ENCODE measurements at regions not wholly inside any gene's neighbourhood (a gene's known extent, or its start where the extent isn't known, plus 50 kb on each side); places are given as distances from the start of the nearest gene placed in this dataset.

- Histone ChIP-seq H3K79me2 (ENCODE audit: insufficient read depth, low read depth, low read length) (no peaks in the 10 kb centered on the region), H3K4me1 (ENCODE audit: insufficient read depth, low read length, poor library complexity, severe bottlenecking) (no peaks in the 10 kb centered on the region), H4K20me1 (ENCODE audit: insufficient read depth, low read length) (no peaks in the 10 kb centered on the region), H2AFZ (ENCODE audit: low read length) (no peak overlapping the region), H3K9me2 (ENCODE audit: insufficient read depth, low read length) (no peaks in the 10 kb centered on the region), H3K27ac (ENCODE audit: low read depth, low read length, poor library complexity, severe bottlenecking) (no peak overlapping the region), H3K4me3 (ENCODE audit: low read depth, low read length, poor library complexity, severe bottlenecking) (no peak overlapping the region), H3K9me3 (ENCODE audit: low read length) (no peaks in the 10 kb centered on the region), H3K36me3 (ENCODE audit: insufficient read depth, low read length) (no peaks in the 10 kb centered on the region), H3K4me2 (ENCODE audit: low read length) (no peak overlapping the region)
- intact Hi-C loops (cut with micrococcal nuclease; ENCODE audit: unreplicated experiment), result no loop called here
- DNase-seq (ENCODE audit: low spot score), result no peak
- CTCF ChIA-PET (ENCODE audit: unreplicated experiment), result no interaction called here
- BruUV-seq (replicated peaks), result no TSS peak
- TF ChIP-seq CTCF (conservative IDR thresholded peaks at IDR 0.05; ENCODE audit: low read length), result no peak
- TF ChIP-seq EZH2phosphoT487 (IDR thresholded peaks at IDR 0.05; ENCODE audit: borderline replicate concordance, low read depth, low read length), result no peak
- POLR2A ChIA-PET, result no interaction called here
These were observed 1122.4 kb upstream of the USP15 start for GRCh38 chr12:61137677-61138414.

- H3K9me3 ChIP-seq (ENCODE audit: low read length), result no peaks in the 10 kb centered on the region
- H3K4me1 ChIP-seq (ENCODE audit: insufficient read depth, low read length, poor library complexity, severe bottlenecking), result no peaks in the 10 kb centered on the region
- intact Hi-C loops (cut with micrococcal nuclease; ENCODE audit: unreplicated experiment), result no loop called here
- H4K20me1 ChIP-seq (ENCODE audit: insufficient read depth, low read length), result no peaks in the 10 kb centered on the region
- H3K4me2 ChIP-seq (ENCODE audit: low read length), result no peak overlapping the region
- no peaks in the 10 kb centered on the region for H3K9me2 ChIP-seq (ENCODE audit: insufficient read depth, low read length)
- TF ChIP-seq CTCF (conservative IDR thresholded peaks at IDR 0.05; ENCODE audit: low read length) (no peak), EZH2phosphoT487 (IDR thresholded peaks at IDR 0.05; ENCODE audit: borderline replicate concordance, low read depth, low read length) (no peak)
- CTCF ChIA-PET (ENCODE audit: unreplicated experiment), result no interaction called here
- H3K27ac ChIP-seq (ENCODE audit: low read depth, low read length, poor library complexity, severe bottlenecking), result no peak overlapping the region
- H3K4me3 ChIP-seq (ENCODE audit: low read depth, low read length, poor library complexity, severe bottlenecking), result no peak overlapping the region
- no peak for DNase-seq (ENCODE audit: low spot score)
- no peaks in the 10 kb centered on the region for H3K79me2 ChIP-seq (ENCODE audit: insufficient read depth, low read depth, low read length)
- BruUV-seq (replicated peaks), result no TSS peak
- no peak overlapping the region for H2AFZ ChIP-seq (ENCODE audit: low read length)
- POLR2A ChIA-PET, result no interaction called here
- no peaks in the 10 kb centered on the region for H3K36me3 ChIP-seq (ENCODE audit: insufficient read depth, low read length)
These were observed 1121.8 kb upstream of the USP15 start for GRCh38 chr12:61138415-61138759.

- H3K4me3 ChIP-seq (ENCODE audit: low read depth, low read length, poor library complexity, severe bottlenecking), result no peak overlapping the region
- H3K27ac ChIP-seq (ENCODE audit: low read depth, low read length, poor library complexity, severe bottlenecking), result no peak overlapping the region
- no peaks in the 10 kb centered on the region for H3K79me2 ChIP-seq (ENCODE audit: insufficient read depth, low read depth, low read length)
- no peak for DNase-seq (ENCODE audit: low spot score)
- POLR2A ChIA-PET, result no interaction called here
- H4K20me1 ChIP-seq (ENCODE audit: insufficient read depth, low read length), result no peaks in the 10 kb centered on the region
- H3K4me1 ChIP-seq (ENCODE audit: insufficient read depth, low read length, poor library complexity, severe bottlenecking), result no peaks in the 10 kb centered on the region
- intact Hi-C loops (cut with micrococcal nuclease; ENCODE audit: unreplicated experiment), result no loop called here
- BruUV-seq (replicated peaks), result no TSS peak
- no peaks in the 10 kb centered on the region for H3K36me3 ChIP-seq (ENCODE audit: insufficient read depth, low read length)
- no peaks in the 10 kb centered on the region for H3K9me3 ChIP-seq (ENCODE audit: low read length)
- no peaks in the 10 kb centered on the region for H3K9me2 ChIP-seq (ENCODE audit: insufficient read depth, low read length)
- no peak for TF ChIP-seq CTCF (conservative IDR thresholded peaks at IDR 0.05; ENCODE audit: low read length)
- no peak for TF ChIP-seq EZH2phosphoT487 (IDR thresholded peaks at IDR 0.05; ENCODE audit: borderline replicate concordance, low read depth, low read length)
- no peak overlapping the region for H3K4me2 ChIP-seq (ENCODE audit: low read length)
- CTCF ChIA-PET (ENCODE audit: unreplicated experiment), result no interaction called here
- no peak overlapping the region for H2AFZ ChIP-seq (ENCODE audit: low read length)
These were observed 1098.2 kb upstream of the USP15 start for GRCh38 chr12:61161961-61162360.

Data from OCI-LY7 (cell line).